Panc1 (cell line): ENCODE measurements at regions not wholly inside any gene's neighbourhood (a gene's known extent, or its start where the extent isn't known, plus 50 kb on each side); places are given as distances from the start of the nearest gene placed in this dataset.

Source experiments
- ATAC-seq: fragments of 200-7000 bp; cut with Tn5 transposase; 2 replicates; pipeline ENCODE4 v1.9.1; 2020; ENCODE audit warnings: mild to moderate bottlenecking, moderate library complexity
- BruUV-seq: library from RNA; stranded (reverse); fragments of 400-500 nt; replicated peaks from 2 replicates; lab custom pipeline; 2021; lab: Mats Ljungman, UMichigan
- CTCF ChIA-PET: fragments of 300-600 bp; sonication (Branson Sonifier 250); formaldehyde crosslinking; loops from one replicate; lab custom pipeline; 2022; ENCODE audit warnings: antibody characterized with exemption; lab: Charles Lee
- POLR2A ChIA-PET: fragments of 300-600 bp; sonication (Branson Sonifier 250); formaldehyde crosslinking; loops from one replicate; lab custom pipeline; 2022; ENCODE audit warnings: antibody characterized with exemption; lab: Charles Lee
- DNase-seq: peaks from one replicate; pipeline ENCODE4 v3.0.0-alpha.2; 2010; ENCODE audit warnings: low read depth, low spot score
- H3K27ac ChIP-seq: 2 replicates; pipeline ENCODE4 v1.5.1; 2011; ENCODE audit warnings: mild to moderate bottlenecking, low read length, inconsistent platforms
- H3K27me3 ChIP-seq: fragments of 200-500 bp; sonication (Bioruptor generic); 2 replicates; pipeline ENCODE4 v1.6.0; 2014; ENCODE audit warnings: low read length, inconsistent platforms; ENCODE audit not compliant: control insufficient read depth, insufficient read depth
- H3K36me3 ChIP-seq: fragments of 200-500 bp; sonication (Bioruptor generic); 2 replicates; pipeline ENCODE4 v1.5.1; 2014; ENCODE audit warnings: inconsistent platforms, mild to moderate bottlenecking, low read length, moderate library complexity; ENCODE audit not compliant: control insufficient read depth, insufficient read depth
- H3K4me1 ChIP-seq: 2 replicates; pipeline ENCODE4 v1.5.1; 2011; ENCODE audit warnings: inconsistent platforms, mild to moderate bottlenecking, low read length, moderate library complexity; ENCODE audit not compliant: control insufficient read depth, insufficient read depth
- H3K4me3 ChIP-seq, 2 experiments: 2 replicates each; pipeline ENCODE4 v1.5.1; 2011 to 2012; ENCODE audit warnings: low read depth in 2 of 2, low read length in 2 of 2, mild to moderate bottlenecking in 2 of 2, inconsistent platforms in 1 of 2, moderate library complexity in 1 of 2
- H3K9me3 ChIP-seq: fragments of 200-500 bp; sonication (Bioruptor generic); 2 replicates; pipeline ENCODE4 v1.5.1; 2014; ENCODE audit warnings: low read depth, mild to moderate bottlenecking, inconsistent platforms, low read length, moderate library complexity; ENCODE audit not compliant: control insufficient read depth, insufficient read depth
- CTCF ChIP-seq: fragments of 450-650 bp; IDR thresholded peaks from 2 replicates; pipeline ENCODE4 v1.5.1; 2017; ENCODE audit warnings: mild to moderate bottlenecking
- POLR2AphosphoS5 ChIP-seq: IDR thresholded peaks from 2 replicates; pipeline ENCODE4 v1.6.1; 2012; ENCODE audit warnings: mild to moderate bottlenecking, low read depth, low read length, moderate library complexity
- REST ChIP-seq, 2 experiments: IDR thresholded peaks; 2 replicates each; pipeline ENCODE4 v1.6.1; 2011 to 2012; ENCODE audit warnings: low read depth in 2 of 2, control low read depth in 1 of 2, low read length in 1 of 2, mild to moderate bottlenecking in 1 of 2, moderate library complexity in 1 of 2; ENCODE audit not compliant: insufficient read depth in 1 of 2
- SIN3A ChIP-seq: IDR thresholded peaks from 2 replicates; pipeline ENCODE4 v1.6.1; 2012; ENCODE audit warnings: low read depth, mild to moderate bottlenecking, low read length, moderate library complexity, borderline replicate concordance; ENCODE audit not compliant: insufficient read depth
- TCF7L2 ChIP-seq: IDR thresholded peaks from 2 replicates; pipeline ENCODE4 v1.6.1; 2011; ENCODE audit warnings: mild to moderate bottlenecking, low read depth, low read length, inconsistent platforms
- in situ Hi-C: cut with HindIII; loops from 2 replicates; pipeline ENCODE4 v1.10.0; 2016; ENCODE audit warnings: low sequenced_read_pairs, low pct_unique_long_range_greater_than_20kb
- intact Hi-C: fragments of 100-400 bp; cut with micrococcal nuclease; formaldehyde crosslinking; loops from one replicate; pipeline ENCODE4 v1.10.0; 2022; ENCODE audit not compliant: unreplicated experiment

DNA sequence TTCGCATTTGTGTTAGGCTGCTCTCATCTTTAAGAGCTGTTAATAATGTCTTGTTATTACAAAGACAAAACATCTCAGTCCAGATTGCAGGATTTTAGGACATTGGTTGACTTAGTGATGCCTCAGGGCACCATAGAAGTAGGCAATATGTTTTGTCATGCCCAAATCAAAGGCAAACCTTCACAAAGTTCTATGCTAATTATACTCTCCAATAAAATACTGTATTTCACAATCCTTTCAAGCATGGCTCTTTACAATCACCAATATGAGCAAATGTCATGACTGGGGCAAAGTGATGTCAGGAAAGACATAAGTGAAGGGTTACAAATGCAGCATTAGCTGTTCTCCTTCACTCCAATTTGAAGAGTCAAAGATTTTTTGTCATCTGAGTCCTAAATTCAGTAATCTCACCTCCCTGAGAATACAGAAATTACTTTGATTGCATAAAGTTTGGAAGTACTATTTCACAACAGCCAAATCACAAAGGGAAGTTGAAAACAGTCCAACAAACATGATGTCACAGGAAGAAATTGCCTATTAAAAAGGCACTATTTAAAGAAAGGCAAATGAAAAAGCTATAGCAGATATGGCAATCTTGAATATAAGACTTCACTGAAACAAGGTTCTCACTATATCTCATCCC is 303.2 kb downstream of the PRR16 start:
- ATAC-seq (no peak), DNase-seq (no peak)
- intact Hi-C loops: no loop called here
- no peaks in the 10 kb centered on the region for H3K27me3 ChIP-seq
- CTCF ChIA-PET: no interaction called here
- BruUV-seq: no TSS peak
- no peaks in the 10 kb centered on the region for H3K4me1 ChIP-seq
- POLR2A ChIA-PET: no interaction called here
- H3K27ac ChIP-seq: no peak overlapping the region
- no peak for TF ChIP-seq REST (IDR thresholded peaks at IDR 0.05; ENCODE audit: insufficient read depth in 1 of 2, low read depth in 2 of 2, low read length in 1 of 2)
- no peak for TF ChIP-seq POLR2AphosphoS5
- no peak for TF ChIP-seq SIN3A
- no peak for TF ChIP-seq TCF7L2
- TF ChIP-seq CTCF: no peak
- no peaks in the 10 kb centered on the region for H3K36me3 ChIP-seq
- in situ Hi-C loops: no loop called here
- H3K9me3 ChIP-seq: no peaks in the 10 kb centered on the region
- H3K4me3 ChIP-seq: no peak overlapping the region

GRCh38 chr5:120769312-120769872 is 305.3 kb downstream of the PRR16 start:
- no peaks in the 10 kb centered on the region for H3K36me3 ChIP-seq
- BruUV-seq: no TSS peak
- H3K9me3 ChIP-seq: no peaks in the 10 kb centered on the region
- H3K4me3 ChIP-seq: no peak overlapping the region
- ChIA-PET CTCF (no interaction called here), POLR2A (no interaction called here)
- TF ChIP-seq SIN3A: no peak
- no peak for TF ChIP-seq POLR2AphosphoS5
- no peak for TF ChIP-seq CTCF
- TF ChIP-seq REST (IDR thresholded peaks at IDR 0.05; ENCODE audit: insufficient read depth in 1 of 2, low read depth in 2 of 2, low read length in 1 of 2): no peak
- no peak for TF ChIP-seq TCF7L2
- intact Hi-C loops (no loop called here), in situ Hi-C loops (no loop called here)
- DNase-seq: no peak
- H3K4me1 ChIP-seq: no peaks in the 10 kb centered on the region
- no peak overlapping the region for H3K27ac ChIP-seq
- H3K27me3 ChIP-seq: no peaks in the 10 kb centered on the region
- no peak for ATAC-seq
